Anterior cingulate cortex (tissue), 58 donors: ENCODE measurements at regions not wholly inside any gene's neighbourhood (a gene's known extent, or its start where the extent isn't known, plus 50 kb on each side); places are given as distances from the start of the nearest gene placed in this dataset.
"Not testable (repeated sequence)": the region's sequence is repeated elsewhere in the genome, so short reads cannot be mapped to it uniquely, and the experiment has no call there.

ENCODE experiments used
- DNase-seq, 58 donors: peaks; one replicate each; lab custom pipeline; 2025; lab: John Stamatoyannopoulos, UW

DNA sequence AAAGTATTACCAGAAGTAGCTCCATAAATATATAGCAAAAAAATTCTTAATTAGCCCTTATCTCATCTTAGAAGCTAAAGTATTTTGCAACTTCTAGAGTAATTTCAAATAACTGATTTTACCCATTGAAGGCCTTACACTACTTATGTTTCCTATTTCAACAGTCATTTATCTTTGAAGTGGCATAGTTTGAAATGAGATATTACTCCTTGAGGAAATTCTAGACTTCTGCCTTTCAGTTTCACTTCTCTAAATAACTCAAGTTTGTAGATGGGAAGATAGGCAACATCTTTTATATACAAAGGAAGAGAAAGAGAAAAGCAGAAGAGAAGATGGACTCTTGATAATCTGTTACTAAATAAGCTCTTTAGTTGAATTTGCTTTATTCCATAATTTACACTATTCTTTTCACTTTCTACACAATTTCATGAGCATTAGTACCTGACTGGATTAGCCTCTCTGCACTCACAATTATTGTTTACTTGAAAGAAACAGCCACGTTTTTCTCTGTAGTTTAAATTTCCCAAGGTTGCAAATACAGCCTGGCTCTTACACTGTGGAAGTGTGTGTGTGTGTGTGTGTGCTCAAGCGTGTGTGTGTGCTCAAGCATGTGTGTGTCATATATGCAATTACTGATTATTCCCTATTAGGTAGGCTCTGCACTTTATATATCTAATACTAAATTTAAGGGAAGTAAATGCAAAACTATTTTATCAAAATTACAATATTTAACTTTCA is 60.6 kb upstream of the EMB start:
- no peak for DNase-seq

DNA sequence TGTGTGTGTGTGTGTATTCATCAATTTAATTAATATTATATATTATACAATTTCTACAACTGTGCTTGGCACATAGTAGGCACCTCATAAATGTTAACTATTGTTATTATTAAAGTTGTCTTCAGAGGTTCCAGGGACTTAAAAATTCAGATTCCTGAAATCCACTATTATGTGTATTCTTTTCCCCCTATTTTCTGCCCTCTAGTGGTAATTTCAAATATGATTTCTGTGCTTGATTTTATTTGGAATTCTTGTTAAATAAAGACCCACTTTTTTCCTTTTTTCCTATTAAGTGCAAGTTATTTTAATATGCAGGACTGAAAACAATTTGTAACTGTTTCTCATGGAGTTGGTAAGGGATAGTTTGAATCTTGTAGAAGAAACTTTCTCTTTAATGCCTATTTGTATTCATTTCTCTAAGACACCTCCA is 72.0 kb upstream of the EMB start:
- DNase-seq, result not testable (repeated sequence)

DNA sequence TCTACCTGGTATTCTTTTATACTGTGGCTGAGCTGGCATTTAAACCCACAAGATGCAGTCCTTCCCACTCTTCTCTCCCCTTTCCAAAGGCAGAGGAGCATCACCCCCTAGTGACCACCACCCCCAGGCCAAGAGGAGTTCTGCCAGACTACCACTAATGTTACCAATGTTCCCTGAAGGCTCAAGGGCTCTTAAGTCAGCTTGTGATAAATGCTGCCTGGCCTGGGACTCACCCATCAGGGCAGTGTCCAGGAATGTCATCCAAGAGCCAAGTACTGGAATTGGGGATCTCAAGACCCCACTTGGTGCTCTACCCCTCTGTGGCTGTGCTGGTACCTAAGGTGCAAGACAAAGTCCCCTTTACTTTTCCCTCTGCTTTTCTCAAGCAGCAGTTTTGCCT is 80.0 kb upstream of the EMB start:
- not testable (repeated sequence) for DNase-seq

DNA sequence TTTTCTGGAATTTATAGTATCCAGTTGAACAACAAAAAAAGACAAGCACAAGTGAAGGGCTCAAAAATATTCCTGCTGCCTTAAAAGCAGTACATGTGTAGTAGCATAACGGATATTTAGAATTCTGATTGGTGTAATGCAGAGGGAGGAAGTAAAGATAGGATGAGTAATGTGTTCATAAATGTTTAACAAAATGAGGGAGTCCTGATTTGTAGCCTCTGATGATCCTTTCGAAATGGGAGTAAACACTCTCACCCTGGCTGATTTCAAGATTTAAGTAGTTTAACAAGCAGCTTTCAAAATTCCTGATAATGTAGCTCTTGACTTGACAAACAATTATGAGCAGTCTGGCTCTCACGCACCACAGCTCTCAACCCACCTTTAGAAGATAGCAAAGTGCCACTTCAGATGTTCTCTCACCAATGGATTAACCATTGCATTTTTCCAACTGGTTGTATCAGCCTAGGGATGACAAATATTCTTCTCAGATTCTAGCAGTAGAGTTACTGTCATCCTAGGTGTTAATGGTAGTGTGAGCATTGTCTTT is 86.5 kb upstream of the EMB start:
- not testable (repeated sequence) for DNase-seq

DNA sequence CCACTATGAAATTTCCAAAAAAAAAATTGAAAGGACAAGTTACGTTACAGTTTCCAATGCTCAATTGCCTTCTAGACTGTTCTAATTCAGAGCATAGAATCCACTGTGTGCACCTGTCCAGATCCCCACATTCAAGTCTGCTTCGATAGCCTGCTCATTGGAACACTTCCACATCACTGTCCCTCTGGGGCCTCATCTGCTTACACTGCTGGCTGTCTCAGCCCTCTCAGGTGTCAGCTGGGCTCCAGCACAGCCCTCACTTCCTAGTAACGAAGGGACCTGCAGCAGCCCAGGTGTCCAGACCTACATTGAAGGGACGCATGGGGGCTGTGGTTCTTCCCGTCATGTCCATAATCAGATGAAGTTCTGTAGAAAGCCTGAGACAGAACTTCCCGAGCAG is 94.3 kb upstream of the EMB start:
- DNase-seq, result no peak

DNA sequence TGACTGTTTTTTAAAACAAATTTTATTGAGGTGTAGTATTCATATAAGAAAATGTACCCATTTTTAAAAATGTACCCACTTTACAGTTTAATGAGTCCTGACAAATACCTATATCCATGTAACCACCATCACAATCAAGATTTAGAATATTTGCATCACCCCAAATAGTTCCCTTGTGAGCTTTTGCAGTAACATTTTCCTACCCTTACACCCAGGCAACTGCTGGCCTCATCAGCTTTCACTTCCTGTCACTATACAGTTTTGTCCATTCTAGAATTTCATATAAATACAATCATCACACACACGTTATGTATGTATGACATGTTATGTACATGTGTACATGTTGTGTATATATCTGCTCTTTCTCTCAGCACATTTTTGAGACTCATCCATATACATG is 96.4 kb upstream of the EMB start:
- DNase-seq, result not testable (repeated sequence)

DNA sequence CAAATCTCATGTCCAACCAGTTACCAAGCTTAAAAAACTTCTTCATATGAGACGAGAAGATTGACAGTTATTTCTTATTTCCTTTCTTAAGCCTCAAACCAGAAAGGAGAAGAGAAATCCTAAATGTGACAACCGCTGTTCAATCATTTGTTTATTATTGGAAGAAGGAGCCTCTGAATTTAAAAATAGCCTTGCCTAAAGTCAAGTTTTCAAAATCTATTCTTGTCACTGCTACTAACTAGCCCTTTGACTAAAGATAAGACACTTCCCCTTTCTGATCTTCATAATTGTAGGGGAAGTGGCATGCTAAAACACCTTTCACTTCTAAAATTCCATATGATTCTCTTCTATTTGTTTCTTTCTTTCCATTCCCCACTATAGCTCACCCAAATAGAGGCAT is 106.2 kb upstream of the EMB start:
- DNase-seq, result no peak

DNA sequence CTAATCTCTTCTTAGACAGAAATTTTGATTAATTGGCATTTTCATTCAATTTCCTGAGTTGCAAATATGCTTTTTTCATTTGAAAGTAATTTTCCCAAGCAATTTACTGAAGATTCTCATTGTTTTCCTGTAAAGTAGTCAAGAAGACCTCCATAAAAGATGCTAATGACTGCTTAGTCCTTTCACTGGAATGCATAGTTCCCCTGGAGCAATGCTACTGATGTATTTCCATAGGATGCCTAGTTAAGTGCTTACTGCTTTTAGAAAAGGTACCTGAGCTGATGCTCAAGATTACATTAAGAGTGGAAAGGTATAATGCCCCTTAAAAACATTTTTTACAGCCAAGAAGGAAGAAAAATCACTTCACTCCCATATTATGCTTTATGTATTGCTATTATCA is 109.2 kb upstream of the EMB start:
- no peak for DNase-seq

DNA sequence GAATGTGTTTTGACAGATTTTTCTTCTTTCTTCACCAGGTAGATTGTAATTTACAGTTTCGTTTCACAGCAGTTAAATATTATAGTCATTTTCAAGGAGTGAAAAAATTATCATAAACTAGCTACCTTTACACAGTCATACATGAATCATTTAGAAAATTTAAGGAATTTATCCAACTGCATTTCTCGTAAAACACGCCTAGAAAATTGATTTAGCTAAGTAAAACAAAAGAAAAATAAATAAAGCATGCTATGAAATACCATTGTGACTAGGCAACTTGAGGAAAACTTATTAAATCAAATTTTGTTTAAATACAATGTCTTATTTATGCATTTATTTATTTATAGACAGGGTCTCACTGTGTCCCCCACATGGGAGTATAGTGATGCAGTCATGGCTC is 109.9 kb upstream of the EMB start:
- DNase-seq, result no peak

DNA sequence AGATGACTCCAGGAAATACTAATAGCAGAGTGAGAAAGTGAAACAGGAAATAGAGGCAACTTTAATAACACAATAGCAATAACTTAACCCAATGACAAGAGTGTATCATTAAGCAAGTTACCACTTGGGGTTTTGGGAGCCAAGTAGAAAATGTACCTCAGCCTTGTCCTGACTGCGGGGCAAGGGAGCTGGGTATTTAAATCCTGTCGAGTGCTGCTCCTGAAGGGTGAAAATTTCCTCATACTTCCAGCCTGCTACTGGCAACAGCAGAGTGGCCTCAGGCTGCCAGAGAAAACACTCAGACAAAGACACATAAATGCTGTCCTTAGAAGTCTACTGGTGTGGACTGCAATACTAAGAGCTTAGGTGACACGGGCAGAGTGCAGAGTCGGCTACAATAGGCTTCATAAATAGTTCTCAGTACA is 112.5 kb upstream of the EMB start:
- DNase-seq, result peak in 4 of 58 donors; percentile 0 to 7 (median 0)

DNA sequence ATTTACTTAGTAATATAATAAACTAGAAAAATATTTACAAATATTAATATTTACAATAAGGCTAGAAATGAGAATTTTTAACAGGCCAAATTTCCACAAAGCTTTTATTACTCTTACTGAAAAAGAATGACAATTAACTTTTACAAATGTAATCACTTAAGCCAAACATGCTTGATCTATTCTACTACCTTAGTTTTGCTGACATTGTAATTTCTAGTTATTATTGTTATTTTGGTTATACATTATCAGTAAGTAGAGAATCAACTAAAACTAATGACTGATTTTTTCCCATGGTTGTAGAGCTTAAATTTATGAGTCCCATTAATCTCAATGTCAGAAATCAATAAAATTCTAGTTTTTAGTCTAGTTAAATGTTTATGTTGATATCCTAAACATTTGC is 107.8 kb upstream of the PARP8 start:
- not testable (repeated sequence) for DNase-seq

DNA sequence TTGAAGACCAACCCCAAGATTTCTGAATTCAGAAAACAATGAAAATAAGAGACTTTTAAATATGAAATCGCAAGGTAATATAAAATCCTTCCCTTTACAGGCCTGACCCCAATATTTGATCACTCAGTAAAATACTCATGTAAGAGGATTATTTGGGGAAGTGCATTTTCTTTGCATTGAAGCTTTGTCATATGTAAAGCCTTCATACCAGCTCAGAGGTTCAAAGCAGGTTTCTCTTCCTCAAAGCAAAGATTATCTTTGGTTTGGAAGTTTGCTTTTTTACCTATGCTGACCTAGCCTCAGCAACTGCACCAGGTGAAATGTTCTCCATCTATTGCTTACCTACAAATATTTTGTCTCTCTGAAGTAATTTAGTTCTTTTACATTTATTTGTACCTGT is 106.5 kb upstream of the PARP8 start:
- no peak for DNase-seq

DNA sequence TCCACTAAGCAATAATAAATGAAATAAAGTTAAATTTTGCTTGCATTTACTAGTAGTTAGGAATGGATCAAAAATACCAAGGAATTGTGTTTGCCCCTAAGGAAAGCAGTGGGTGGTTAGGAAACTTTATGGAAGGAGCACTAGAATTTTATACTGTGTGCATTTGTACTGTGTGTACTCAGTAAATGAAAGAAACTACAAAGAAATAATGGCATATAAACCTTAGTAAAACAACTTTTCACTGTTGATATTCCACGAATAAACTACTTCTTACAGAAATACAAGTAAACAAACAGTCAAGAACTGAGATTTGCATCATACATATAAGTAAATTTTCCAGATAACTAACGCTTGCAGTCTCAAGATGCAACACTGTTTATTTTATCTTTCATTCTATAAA is 103.7 kb upstream of the PARP8 start:
- DNase-seq, result no peak

DNA sequence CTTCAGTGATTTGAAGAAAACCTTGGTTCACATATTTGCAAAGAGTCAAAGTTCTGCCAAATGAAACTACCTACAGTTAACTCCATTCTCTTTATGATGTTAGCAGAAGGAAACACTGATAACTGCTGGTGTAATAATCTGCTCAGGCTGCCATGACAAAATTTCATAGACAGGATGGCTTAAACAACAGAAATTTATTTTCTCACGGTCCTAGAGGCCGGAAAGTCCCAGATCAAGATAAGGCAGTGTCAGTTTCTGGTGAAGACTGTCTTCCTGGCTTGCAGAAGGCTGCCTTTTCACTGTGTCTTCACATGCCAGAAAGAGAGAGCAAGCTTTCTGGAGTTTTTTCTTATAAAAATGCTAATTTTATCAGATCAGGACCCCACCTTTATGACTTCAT is 102.4 kb upstream of the PARP8 start:
- DNase-seq, result no peak

DNA sequence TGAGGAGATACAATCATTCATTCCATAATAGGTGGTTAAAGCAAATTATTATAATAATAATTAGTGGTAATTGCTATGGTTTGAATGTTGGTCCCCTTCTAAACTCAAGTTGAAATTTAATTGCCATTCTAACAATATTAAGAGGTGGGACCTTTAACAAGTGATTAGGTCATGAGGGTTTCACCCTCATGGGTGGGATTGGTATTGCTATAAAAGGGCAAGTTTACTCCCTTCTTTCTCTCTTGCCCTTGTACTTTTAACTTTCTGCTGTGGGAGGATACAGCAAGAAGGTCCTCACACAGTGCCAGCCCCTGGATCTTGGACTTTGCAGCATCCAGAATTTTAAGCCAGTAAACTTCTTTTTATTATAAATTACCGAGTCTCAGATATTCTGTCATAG is 101.9 kb upstream of the PARP8 start:
- no peak for DNase-seq

DNA sequence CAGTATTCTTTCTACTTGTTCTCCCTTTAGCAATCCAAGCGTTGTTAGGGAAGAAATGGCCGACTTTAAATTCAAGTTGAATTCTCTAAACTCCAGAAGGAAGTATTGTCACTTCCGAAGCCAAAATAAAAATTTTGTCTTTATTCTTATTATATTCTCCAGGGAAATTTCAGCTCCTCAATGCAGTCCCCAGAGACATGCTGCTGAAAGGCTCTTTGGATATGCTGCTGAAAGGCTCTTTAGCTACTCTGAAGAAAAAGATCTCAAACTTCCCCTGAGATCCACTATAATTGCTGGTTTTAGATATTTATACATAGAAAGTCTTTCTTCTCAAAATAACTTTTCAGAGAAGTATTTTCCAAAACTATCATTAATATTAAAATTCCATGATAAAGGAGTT is 92.3 kb upstream of the PARP8 start:
- DNase-seq, result no peak

DNA sequence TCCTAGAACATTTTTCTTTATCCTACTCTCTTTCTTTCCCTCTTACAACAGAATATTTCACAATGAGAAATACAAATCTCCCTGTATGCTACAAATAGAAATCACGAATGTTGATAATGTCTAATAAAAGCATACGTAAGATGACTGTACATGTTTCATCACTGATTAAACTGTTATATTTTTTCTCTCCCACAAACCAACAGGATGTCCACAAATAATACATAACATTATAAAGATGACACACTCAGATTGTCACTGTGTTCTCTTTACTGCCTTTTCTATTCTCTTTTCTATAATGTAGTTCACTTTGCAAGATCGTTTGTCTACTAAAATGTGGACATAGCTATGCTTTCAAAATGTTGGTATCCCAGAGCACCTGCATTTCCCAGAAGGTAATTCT is 90.7 kb upstream of the PARP8 start:
- no peak for DNase-seq

DNA sequence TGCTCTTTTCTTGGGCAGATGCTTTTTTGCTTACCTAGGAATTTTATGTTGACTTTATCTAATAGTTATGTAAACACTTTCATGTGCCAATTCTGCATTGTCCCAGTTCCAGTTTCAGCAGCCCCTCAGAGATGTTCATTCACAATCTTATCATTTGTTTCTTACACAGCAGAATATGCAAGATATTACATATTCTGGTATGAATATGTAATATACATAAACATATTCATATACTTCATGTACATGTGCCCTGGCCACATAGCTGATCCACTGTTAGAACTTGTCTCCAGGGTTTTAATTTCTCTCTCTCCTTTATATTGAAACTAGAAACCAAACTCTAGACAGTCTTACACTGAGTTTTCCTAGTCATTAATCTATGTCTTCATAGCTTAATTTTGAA is 90.2 kb upstream of the PARP8 start:
- no peak for DNase-seq

DNA sequence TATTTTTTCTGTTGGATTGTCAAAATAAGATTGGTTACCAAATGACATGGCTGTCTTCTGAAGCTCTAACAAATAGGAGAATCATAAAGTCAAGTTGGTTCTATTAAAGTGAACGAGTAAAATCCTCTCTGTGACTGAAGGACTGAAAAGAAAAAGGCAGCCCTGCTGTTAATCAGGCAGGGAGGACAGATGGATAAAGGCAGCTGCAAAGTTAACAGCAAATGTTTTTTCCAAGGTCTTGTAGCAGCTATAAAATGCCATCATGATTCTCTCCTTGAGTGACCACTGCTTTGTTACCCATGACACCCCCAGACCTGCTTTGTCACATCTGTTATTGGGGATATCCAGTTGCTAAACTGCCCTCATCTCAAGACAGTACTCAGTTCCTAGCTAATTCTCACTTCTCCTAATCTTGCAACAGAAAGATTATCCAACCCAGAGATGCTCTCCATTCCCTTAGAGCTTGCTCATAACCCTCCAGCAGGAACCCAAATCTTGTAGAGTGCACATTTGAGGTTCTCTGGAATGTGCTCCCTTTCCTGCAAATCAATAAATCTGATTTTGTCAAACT is 89.7 kb upstream of the PARP8 start:
- no peak for DNase-seq

DNA sequence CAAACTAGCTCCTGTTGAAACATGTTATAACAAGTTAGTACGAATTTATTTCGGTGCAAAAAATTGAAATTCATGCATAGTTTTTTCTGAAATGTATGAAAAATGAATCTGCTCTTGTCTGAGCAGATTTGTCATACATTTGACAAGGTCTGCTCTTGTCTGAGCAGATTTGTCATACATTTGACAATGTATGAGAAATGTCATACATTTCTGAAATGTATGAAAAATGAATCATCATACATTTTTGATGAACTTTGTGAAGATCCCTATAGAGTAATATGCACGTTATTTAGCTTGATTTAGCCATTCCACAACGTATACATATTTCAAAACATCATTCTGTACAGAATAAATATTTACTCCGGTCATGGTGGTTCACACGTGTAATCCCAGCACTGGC is 85.9 kb upstream of the PARP8 start:
- no peak for DNase-seq

DNA sequence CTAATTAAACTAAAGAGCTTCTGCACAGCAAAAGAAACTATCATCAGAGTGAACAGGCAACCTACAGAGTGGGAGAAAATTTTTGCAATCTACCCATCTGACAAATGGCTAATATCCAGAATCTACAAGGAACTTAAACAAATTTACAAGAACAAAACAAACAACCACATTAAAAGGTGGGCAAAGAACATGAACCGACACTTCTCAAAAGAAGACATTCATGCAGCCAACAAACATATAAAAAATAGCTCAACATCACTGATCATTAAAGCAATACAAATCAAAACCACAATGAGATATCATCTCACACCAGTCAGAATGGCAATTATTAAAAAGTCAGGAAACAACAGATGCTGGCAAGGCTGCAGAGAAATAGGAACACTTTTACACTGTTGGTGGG is 84.6 kb upstream of the PARP8 start:
- DNase-seq, result not testable (repeated sequence)

DNA sequence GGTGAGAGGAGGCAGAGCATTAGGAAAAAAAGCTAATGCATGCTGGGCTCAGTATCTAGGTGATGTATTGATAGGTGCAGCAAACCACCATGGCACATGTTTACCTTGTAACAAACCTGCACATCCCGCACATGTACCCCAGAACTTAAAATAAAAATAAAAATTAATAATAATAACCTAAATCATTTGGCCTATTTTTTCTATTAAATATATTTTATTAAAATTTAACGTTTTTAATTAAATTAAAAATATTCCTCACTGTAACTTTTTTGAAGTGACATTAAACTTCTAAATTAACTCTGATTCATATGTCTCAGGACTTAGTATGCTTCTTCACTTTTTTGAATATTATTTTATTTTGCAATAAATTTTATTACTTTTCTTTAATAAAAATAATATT is 83.7 kb upstream of the PARP8 start:
- DNase-seq, result no peak
